Uterus (tissue), 2 donors: ENCODE measurements at regions not wholly inside any gene's neighbourhood (a gene's known extent, or its start where the extent isn't known, plus 50 kb on each side); places are given as distances from the start of the nearest gene placed in this dataset.

Source experiments
- CTCF ChIP-seq, 4 experiments: fragments of 200-600 bp in 2 of 4; fragments of 450-650 bp in 2 of 4; sonication (generic) in 2 of 4; IDR thresholded peaks; one replicate each; pipeline ENCODE4 v1.5.1; 2016 to 2019; ENCODE audit warnings: antibody characterized with exemption in 4 of 4, mild to moderate bottlenecking in 2 of 4, moderate library complexity in 1 of 4
- POLR2A ChIP-seq, 2 donors: fragments of 450-650 bp; IDR thresholded peaks; one replicate each; pipeline ENCODE4 v1.6.1; 2016; ENCODE audit warnings: antibody characterized with exemption in 2 of 2, mild to moderate bottlenecking in 1 of 2, moderate library complexity in 1 of 2

GRCh38 chr2:57461624-57462023, 585.0 kb upstream of the VRK2 start:
- TF ChIP-seq CTCF (IDR thresholded peaks at IDR 0.05) (no peak), POLR2A (IDR thresholded peaks at IDR 0.05) (no peak)
